SKM-1 (cell line): ENCODE measurements at regions not wholly inside any gene's neighbourhood (a gene's known extent, or its start where the extent isn't known, plus 50 kb on each side); places are given as distances from the start of the nearest gene placed in this dataset.

ENCODE experiments used
- DNase-seq: peaks from one replicate; lab custom pipeline; 2025; ENCODE audit not compliant: unreplicated experiment; lab: John Stamatoyannopoulos, UW

DNA sequence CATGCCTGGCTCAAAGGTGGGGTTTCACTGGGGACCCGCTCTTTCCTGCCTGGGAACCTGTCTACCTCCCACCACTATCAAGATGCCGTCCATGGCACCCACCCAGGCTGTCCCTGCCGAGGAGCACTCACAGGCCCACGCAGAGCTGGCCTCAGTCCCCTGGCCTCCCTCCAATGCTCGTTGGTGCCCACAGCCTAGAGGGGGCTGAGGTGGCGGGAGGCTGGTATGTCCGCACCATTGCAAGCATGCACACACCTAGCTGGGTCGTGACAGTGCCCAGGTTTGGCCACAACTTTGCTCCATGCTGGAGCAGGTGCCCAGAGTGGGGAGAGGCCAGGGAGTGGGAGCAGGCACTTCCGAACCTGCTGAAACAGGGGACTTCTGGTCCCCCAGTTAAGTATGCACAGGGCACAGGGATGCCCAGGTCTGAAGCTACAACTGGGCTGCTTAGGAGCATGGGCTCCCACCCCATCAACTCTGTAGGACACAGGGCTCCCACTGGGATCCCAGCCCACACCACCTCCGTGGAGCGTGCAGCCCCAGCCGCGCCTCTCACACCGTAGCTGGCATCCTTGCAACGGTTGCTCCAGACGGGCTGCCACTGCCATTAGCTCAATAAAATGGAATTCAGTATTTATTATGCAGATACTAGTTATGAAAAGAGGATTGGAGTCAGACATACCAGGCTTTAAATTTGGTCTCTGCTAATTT lies 1376.1 kb upstream of the TENM3 start:
- no peak for DNase-seq

DNA sequence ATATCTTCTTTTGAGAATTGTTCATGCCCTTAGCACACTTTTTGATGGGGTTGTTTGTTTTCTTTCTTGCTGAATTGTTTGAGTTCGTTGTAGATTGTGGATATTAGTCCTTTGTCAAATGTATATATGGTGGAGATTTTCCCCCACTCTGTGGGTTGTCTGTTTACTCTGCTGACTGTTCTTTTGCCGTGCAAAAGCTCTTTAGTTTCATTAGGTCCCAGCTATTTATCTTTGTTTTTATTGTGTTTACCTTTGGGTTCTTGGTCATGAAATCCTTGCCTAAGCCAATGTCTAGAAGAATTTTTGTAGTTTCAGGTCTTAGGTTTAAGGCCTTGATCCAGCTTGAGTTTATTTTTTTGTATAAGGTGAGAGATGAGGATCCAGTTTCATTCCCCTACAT lies 1372.6 kb upstream of the TENM3 start:
- no peak for DNase-seq

DNA sequence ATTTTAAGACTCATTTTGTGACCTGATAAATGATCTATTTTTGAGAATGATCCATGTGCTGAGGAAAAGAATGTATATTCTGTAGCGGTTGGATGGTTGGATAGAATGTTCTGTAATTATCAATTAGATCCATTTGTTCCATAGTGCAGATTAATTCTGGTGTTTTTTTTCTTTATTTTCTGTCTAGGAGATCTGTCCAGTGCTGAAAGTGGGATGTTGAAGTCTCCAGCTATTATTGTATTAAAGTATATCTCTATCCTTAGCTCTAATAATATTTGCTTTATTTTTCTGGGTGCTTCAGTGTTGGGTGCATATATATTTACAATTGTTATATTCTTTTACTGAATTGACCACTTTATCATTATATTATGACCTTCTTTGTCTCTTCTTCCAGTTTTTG lies 1344.9 kb upstream of the TENM3 start:
- no peak for DNase-seq

DNA sequence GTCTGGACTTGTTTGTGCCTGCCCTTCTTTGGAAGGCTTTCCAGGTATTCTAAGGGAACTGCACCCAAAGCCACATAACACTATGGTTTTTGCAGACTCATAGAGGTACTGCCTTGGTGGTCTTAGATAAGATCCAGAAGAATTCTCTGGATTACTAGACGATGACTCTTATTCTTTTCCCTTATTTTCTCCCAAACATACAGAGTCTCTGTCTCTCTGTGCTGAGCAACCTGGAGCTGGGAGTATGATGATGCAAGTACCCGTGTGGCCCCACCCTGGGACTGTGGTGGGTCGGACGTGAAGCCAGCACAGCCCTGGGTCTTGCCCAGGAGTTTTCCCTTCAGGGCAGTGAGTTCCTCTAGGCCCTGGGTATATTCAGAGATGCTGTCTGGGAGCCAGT lies 1342.4 kb upstream of the TENM3 start:
- no peak for DNase-seq

DNA sequence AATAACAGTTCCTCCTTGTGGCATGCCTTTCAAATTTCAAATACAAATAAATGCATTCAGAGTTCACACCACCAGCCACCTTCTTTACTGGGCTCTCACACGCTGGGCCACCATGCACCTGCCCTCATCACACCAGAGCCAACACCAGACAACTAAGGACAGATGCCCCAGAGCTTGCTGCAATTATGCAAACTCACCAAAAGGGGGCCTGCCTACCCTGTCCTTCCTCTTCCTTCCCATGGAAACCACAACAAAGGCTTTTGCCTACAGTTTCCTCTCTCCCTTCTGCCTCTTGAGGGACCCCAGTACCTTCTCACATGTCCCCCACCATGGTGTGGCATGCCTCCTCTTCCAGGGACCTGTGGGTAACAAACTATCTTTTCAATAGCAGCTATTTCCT lies 1333.9 kb upstream of the TENM3 start:
- DNase-seq, result peak; percentile 4

DNA sequence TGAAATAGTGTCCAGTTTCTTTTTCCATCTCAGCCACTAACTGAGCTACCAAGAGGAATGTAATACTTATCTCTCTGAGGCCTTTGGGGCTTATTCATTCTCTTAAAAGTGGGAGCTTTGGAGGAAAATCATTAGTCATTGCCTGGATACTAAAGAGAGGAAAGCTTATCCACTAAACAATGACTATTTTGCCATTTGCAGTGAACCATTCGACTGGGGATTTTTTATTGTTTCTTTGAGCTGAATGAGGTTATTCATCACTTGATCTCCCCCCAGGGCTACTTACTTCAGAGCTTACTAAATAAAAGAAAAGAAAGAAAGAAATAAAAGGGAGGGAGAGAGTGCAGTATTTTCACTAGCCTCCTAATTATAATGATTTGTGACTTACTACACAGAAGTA lies 1329.5 kb upstream of the TENM3 start:
- DNase-seq, result no peak

DNA sequence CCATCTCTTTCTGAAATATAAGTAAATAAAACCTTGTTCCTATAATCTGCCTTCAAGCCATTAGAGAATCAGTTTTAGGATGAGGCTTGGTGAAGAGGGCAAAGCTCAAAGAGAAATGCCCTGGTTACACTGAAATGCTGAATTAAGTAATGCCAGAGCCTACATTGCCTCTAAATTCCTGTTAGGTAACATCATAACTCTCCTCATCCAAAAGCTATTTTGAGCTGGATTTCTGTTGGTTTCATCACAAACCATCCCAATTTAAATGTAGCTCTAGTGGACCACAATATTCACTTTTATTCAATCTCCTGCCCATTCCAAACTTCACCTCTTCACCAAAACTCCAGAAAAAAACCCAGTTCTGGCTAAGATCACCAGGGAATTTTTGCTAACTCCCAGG lies 1319.7 kb upstream of the TENM3 start:
- DNase-seq, result no peak

DNA sequence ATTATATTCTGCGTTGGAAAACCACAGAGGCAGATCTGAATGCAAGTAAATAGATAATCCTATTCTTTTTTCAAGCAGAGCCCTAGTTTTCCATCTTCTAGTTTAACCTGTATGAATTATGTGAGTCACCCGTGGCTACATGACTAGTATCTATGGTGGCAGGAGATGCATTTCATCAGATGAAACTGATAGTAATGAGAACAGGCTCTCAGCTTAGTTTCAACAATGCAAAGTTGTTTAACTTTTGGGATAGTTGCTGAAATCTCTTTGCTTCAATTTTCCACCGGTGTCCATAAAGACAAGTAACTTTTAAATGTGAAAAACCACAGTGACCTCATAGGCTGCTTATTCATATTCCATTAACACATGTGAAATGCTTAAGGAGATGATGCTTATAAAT lies 1317.4 kb upstream of the TENM3 start:
- no peak for DNase-seq

DNA sequence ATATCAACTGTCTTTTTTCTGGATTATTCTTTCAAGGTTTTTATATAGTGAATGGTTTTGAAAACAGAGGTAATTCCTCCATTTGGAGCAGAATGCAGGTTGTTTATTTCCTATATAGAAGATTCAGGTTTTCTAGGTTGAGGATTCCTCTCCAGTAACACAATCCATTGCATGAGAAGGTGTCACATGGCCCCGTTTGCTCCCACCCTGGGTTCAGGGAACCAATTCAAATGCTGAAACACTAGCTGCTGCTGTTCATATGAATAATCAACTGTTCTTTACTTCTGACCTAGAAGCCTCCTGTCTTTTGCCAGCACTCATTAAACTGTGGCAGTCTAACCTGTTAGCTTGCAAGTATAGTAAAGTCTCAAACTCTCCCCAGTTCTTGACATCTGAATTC lies 1316.9 kb upstream of the TENM3 start:
- DNase-seq, result no peak

DNA sequence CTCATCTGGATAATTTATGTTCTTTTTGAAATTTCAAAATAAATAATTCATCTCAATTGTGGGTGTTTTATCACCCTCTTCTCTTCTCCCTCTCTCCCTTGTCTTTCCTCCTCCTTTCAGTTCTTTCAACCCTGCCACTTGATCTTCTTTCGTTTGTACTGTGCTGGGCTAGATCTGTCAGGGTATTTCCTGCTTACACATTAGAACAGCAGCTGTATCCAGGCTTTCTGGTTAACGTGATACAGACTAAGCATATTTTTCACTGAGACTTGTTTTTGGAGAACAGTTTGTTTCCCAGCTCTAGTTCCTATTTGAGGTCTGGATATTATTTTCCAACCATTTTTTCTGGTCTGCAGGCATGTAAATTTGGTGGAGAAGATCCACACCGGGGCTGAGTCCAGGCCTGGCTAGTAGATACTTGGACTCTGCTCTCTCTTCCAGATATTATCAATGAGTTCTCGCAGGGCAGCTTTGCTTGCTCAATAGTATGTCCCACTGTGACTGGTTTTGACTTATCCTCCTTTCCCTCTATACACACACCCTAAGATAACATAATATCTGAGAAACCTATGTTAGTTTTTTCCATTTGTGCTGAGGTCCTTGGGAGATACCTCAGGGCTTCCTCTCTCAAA lies 1310.7 kb upstream of the TENM3 start:
- DNase-seq, result no peak

DNA sequence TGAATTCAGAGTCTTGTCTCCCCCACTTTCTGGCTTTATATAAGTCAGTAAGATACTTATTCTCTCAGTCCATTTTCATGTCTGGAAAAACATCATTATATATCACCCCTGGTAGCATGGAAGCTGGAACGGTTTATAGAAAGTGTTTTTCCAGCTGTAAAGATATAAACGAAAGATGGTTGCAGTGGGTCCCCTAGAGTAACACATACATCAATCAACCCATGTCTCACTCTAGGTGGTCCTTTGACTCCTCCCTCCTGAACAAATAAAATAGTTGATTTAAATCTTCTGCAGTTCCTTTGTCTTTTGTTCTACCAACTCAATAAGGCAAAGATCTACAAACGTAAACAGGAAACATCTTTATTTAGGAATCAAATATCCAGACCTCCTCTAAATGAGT lies 1306.1 kb upstream of the TENM3 start:
- DNase-seq, result no peak

DNA sequence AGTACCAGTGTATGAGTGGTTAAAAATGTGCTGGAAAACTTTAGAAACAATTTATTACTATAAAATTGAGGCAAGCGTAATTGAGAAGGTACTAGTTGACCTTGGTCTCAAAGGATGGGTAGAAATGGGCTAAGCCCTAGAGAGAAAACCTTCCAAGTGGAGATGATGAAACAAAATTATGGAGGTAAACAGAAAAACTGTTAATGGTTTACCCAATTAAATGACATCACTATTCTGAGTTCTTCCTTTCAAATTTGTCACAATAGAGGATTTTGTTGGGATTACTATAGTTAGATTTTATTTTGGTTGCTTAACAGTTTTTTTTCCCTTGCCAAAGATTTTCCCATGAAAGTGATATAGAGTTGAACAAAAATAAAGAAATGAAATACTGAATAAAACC lies 1302.5 kb upstream of the TENM3 start:
- no peak for DNase-seq

DNA sequence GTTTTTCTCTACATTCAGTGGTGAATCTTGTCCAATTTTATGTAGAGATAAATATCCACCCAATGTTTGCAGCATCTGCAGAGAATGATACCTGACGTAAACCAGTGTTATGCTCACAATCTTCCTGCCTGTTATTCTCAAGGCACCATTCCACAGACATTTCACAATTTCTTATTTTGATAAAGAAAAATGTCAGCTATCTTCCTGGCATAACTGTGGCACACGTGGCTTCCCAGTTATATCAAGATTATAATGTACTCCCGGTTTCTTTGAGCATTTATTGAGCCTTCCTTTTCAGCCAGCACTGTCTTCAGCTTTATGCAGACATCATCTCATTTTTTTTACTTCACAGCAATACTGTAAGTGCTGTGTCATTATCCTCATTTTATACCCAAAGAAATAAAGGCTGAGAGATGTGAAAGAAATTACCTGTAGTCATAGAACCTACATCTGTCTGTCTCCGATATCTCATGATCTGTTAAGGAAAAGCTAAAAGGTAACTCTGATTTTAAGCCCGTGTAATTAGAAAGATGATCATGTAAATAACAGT lies 1300.8 kb upstream of the TENM3 start:
- DNase-seq, result no peak

DNA sequence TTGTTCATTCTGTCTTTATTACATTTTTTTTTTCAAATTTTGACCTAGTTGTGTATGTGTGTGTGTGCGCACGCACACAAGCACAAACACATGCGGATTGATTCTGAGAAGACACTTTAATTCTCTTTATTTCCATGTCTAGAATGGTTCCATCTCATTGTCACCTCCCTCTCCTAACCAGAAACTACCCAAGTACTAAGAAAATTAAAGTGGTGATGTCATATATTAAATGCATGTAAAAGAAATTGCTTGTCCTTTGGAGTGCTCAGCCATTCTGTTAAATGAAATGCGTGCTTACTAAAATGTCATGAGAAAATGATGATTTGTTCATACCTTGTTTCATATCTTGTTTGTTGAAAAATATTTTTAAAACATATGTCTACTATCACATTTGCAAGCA lies 1297.0 kb upstream of the TENM3 start:
- no peak for DNase-seq

DNA sequence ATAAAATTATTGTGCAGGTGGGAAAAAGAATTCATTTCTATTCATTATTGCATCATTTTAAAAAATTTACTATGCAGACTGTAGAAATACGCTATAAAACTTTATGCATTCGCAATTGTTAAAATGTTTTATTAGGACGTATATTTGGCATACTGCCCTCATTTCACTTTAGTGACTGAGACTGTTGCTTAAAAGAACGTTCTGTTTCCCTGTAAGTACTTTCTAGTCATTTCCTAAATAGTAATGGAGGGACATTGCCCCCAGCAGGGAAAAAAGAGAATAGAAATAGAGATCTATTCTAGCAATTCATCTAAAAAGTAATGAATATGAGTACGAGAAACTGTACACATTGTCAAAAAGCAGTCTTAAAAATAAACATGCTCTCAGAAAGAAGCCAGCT lies 1295.8 kb upstream of the TENM3 start:
- DNase-seq, result no peak

DNA sequence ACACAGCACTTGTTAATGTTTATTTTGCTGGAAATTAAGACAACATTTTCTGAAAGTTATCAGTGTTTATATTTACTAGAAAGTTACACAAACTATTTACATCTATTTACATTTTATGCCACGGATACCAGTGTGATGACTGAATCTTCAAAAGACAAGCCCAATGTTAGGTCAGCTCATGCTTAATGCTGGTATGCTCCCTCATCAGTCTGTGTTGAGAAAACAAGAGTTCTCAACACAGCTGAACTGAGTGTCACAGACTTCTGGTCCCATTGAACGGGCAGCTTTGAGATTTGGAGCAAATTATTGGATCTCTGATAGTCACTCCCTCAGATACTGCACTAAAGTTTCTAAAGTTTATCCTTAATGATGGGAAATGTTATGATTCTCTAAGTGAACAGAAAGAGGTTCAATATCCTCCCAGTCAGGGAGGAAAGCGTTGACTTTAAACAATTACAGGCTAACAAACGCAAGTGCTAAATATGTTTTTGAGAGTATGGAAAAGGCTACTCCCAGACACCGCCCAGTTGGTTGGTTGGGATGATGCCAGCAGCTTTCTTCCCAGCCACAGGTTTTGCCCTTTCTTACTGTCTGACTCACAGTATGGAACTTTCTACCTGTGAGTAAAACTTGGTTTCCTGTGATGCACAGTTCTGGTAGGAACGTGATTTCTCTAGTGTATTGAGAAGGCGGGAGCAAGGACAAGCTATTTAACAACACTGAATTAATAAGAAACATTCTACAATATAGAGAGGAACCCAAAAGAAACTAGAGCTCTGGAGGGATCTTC lies 1293.6 kb upstream of the TENM3 start:
- no peak for DNase-seq

DNA sequence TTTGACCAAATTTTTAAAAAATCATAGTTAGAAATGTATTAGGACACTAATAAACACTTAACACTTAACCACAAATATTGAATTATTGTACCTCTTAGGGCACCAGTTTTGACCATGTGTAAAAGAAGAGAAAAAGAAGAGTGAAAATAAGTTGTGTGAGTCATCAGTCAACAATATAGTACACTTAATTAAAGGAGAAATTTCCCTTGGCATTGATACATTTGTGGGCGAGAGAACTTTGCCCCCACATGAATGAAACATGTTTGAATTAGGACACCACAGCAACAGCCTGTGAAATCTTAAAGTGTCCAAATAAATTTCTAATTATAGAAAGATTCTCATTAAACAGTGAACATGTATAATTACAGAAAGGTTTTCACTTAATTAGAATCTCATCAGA lies 1292.8 kb upstream of the TENM3 start:
- no peak for DNase-seq

DNA sequence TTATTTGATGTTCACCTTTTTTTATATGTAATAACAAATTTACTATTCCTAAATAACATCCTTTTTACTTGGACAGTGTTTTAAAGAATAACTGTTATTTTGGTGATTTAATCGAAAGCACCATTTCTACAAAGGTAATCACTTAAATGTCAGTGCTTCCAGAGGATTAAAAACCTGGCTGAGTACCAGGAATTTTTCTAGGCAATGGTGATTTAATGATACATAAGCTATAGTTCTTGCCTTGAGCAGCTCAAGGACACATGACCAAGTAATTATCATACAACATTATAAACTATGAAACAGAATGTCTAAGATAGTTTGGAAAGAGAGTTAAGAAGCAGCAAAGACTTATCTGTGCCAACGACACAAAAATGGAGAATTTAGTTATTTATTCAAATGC lies 1291.9 kb upstream of the TENM3 start:
- no peak for DNase-seq

DNA sequence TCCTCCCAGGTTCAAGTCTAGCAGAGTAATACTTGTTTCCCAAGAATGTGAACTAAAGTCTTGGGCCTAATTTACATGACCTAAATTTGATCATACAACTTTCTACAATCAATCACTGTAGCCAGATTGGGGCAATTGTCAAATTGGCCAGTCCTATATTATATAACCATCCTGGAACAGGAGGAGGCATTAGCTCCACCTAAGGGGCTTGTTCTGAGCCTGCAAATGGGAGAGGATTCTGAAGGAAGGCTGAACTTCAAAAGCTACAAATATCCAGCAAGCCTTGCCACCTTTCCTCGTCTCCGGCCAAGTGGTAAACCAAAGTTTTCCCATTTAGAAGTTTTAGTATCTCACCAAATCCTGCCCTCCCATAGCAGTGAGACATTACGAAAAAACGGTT lies 1289.6 kb upstream of the TENM3 start:
- no peak for DNase-seq

DNA sequence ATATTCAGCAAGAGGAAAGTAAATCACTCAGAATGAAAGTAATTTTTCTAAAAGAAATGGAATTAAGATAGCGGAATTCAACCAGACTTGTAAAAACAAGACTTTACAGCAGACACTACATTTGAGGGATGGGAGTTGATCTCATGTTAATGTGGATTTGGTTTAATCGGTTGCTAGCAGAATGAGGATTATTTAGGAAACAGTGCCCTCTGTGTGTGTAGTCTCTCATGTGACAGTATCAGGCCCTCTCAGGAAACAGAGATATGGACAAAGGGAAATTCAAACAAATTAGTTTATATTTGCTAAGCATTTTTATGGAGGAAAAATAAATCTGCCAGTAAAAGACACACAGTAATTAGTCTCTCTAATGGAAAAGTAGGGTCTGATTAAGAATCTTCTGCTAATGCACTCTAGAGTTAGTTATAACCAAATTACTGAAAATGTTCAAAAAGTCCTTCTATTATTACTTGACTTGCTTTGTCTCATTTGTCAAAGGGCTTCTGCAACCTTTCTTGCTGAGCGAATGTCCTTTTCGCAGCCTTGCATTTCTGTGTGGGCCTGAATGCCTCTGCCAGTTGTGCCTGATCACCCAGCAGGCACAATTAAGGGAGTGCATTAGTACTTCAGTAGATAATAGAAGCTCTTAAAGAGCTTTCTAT lies 1282.3 kb upstream of the TENM3 start:
- no peak for DNase-seq

DNA sequence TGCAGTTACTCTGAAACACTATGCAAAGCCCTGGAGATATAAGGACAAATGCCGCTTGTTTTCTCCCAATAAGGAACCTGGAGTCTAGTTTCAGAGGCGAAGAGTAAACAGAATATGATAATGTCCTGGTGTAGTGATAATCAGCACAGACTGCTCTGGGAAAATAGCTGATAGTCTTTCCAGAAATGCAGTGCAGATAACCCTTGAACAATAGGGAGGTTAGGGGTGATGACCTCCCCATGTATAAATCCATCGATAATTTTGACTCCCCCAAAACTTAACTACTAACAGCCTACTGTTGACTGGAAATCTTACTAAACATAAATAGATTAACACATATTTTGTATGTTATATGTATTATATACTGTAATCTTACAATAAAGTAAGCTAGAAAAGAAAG lies 1280.9 kb upstream of the TENM3 start:
- no peak for DNase-seq

DNA sequence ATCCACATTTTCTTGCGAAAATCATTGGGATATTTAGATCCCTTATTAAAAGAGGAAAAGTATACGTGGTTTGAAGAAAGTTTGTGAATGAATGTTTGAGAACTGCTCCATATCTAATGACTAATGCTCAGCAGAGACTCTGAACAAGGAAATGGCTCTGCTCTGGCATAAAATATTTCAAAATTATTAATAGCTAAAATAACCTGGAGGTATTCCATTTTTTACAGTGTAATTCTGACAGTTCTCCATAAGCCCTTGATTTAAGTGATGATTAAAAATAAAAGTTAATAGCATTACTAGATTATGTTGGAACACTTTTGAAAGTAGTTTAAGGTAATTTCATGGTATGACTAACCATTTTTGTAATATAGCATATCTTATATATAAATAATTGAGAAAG lies 1276.9 kb upstream of the TENM3 start:
- no peak for DNase-seq
